GM20431 (cell line): ENCODE measurements at regions not wholly inside any gene's neighbourhood (a gene's known extent, or its start where the extent isn't known, plus 50 kb on each side); places are given as distances from the start of the nearest gene placed in this dataset.
"Not testable (repeated sequence)": the region's sequence is repeated elsewhere in the genome, so short reads cannot be mapped to it uniquely, and the experiment has no call there.

Experiments used
- in situ Hi-C: fragments of 300-500 bp; cut with MseI, MboI; formaldehyde crosslinking; loops from one replicate; pipeline ENCODE4 v1.15.0; 2020; ENCODE audit warnings: low sequenced_read_pairs; ENCODE audit not compliant: unreplicated experiment

DNA sequence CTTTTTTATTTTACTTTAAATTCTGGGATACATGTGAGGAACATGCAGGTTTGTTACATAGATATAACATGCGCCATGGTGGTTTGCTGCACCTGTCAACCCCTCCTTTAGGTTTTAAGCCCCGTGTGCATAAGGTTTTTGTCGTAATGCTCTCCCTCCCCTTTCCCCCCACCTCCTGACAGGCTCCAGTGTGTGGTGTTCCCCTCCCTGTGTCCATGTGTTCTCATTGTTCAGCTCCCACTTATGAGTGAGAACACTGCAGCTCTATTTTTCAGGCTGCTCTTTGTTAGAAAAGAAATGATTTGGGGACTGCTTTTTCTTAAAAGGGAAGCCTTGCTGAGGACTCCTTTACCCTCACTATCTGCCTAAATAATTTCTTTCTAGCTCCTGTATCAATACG is 430.2 kb upstream of the TMEM132C start:
- in situ Hi-C loops, result not testable (repeated sequence)

DNA sequence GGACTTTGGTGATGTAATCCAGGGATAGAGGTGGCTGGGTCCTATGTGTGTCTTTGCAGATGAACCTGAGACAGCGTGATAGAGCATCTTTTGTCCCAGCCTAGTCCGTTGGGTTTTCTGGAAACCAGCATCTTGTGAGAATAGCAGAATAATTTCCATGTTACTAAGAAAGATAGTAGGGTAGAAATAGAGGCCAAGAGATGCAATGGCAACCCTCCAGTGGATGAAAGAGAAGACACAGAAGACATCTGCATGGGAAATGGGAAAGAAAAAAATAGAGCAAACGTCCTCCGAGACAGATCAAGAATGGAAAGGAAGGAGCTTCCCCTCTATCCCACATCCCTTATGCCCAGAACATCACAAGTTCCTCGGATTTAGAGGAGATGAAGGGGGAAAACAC is 409.3 kb upstream of the TMEM132C start:
- in situ Hi-C loops, result no loop called here

DNA sequence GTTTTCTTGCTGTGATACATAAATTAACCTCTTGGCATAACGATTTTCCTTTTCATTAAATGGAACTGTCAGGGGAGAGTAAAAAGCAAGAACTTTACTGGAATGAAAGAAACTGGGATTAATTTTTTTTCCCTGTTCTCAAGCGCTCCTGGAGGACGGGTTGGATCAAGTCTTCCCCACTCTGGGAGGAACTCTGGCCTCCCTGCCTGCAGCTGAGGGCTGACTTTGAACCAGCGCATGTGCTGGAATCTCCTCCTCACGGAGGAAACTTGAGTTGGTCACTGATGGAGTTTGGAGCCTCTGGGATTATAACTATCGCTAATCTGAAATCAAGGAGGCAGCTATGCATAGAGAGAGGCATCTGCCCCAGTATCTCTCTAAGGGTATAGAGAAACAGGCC is 406.4 kb upstream of the TMEM132C start:
- in situ Hi-C loops, result no loop called here

DNA sequence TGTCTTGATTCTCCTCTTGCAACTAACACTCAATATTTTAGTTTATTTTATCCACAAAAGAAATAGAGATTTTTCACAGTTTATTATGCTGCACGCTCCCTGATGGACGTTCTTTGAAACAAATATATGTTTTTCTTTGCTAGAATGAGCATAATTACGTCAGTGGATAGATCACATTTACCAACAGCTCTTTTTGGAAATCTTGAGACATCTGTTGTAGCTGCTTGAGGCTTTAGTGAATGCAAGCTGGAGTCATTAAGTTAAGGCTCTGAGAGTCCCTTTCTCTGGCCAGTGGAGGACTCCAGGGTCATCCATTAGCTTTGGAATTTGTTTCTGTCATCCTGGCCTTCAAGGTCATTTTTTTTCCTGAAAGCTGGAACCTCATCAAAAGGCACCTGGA is 405.6 kb upstream of the TMEM132C start:
- in situ Hi-C loops, result no loop called here

DNA sequence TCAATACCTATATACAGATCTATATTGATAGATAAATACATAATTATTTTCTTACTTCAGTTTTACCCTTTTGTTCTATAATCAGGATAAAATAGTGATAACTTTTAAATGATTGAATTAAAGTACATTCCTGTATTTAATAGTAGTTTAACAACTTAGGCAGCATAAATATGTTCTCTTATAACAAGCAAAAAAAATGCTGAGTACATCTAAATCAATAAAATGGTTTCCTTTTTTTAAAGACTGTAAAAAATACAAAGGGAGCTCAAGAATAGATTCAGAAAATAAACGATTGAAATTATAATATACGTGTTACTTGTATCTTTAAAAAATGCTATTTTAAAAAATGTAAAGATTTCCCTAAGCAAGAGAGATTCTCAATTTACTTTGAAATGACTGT is 393.7 kb upstream of the TMEM132C start:
- in situ Hi-C loops, result no loop called here

DNA sequence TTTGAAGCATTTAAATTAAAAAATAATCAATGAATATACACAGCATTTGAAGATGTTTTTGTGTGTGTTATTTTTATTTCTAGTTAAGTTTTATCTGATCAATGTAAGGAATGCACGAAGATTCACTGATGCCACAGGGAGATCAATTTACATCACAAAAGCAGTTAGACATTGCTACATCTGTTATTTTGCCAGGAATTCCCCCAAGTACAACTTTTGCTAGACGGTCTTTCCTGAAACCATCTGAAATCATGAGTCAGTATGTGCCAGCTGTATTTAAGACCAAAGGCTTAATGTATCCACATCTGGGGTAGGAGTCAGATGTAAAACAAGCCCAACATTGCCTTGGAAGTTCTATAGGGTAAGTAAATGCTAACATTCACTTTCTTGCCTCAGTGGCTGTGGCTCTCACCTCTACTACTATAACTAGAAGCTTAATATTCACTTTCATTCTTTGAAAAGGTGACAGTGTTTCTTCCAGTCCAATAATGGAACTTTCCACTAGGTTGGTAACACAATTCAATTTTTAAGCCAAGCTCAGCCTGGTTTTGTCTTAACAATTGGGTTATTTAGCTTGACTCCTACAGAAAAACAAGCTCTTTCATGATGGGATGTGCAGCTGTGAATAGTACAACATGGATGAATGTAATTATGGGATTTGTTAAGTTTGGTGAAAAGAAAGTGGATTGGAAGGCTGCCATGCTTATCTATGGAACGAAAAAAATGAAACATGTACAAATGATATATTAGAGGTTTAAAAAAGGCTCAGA is 385.4 kb upstream of the TMEM132C start:
- in situ Hi-C loops, result no loop called here

DNA sequence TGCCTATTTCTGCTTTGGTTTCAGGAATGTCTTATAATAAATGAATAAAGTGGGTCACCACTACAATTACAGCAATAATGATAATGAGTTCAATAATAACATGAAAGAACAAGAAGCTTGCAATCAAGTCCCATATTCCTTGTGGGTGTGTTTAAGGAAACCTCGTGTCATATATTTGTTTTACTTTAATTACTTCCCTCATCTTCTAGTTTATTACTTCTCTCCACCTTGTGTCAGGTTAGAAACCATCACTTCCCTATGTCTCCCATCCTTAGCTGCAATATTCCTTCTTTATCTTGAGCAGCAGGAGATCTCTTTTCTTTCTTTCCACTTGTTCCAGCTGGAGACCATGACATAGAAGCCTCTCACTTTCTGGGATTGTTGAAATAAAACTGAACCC is 384.0 kb upstream of the TMEM132C start:
- in situ Hi-C loops, result no loop called here

DNA sequence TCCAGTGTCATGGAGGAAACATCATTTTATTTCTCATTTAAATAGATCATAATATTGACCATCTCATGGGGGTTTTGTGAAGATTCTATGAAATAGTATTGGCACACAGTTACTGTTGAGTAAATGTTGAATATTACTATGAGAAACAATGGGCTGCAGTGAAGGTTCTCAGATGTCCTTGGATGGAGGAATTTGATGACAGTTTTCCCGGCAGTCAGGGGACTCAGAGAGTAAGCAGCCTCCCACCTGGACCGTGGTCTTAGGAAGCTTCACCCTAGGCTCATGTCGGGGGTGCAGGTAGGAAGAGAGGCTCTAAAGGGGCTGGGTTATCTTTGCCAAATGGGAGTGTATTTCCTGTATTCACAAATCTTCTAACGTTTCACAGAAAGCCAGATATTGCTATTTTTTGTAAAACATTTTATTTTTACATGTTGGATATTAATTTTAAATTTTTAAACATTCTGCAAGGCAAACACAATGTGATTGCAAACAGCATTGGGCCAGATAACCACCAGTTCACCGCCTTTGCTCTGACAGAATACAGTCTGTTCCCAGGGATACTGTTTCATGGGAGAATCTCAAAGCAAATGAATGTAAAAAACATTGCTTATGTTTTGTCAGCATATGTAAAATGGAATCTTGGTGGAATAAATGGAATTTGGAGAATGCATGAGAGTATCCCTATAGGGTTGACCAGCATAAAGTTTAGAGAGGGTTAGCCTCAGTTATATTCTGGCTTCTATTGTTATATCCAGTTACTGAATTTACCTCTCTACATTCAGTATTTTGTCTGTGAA is 380.8 kb upstream of the TMEM132C start:
- in situ Hi-C loops, result no loop called here

DNA sequence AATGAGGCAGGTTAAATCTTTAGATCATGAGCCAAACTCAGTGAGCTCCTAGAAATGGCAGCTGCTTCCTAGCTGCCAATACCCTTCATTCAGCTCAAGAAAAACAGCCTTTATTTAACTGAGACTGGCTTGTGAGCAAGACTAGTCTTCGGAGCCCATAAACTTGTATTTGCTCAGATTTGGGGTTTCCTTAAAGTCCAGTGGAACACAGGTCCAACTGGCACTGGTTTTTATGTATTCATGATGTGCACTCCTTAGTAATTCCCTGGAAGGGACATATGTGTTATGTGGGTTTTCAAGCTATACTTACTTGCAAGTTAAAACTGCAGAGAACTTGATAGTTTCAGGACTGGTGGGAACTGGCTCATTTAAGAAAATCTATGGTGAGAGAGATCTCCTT is 380.1 kb upstream of the TMEM132C start:
- in situ Hi-C loops, result no loop called here

DNA sequence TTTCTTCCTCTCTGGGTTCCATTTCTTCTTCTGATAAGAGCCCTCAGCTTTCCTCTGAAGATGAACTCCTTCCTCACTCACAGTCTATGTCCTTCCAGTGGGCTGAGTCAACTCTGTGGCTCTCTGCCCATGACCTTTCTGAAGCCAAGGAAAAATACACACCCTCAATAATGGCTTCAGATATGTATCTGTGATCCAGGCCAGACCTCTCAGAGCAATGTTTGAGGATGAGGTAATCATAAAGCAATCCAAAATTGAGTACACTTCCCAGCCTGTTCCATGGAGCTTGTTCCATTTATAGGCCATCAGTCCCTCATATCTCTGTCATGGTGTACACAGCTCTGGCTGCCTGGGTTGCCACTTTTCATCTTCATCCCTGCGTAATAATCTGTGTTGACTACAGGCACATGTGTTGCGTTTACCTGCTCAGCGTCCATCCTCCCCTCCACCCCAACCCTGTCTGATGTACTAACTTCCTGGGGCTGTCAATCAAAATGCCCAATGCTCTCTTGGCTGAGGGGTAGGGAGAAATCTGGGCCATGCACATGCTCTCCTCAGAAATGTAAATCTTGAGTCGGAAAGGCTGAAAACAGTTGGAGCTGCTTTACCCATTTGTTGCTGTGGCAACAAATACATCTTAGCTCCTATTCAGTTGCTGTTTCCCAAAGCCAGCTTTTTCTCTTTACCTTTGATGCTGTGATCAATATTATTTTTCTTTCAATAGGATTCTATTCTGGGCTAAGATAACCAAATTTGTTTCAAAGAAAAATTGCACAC is 377.8 kb upstream of the TMEM132C start:
- in situ Hi-C loops, result no loop called here

DNA sequence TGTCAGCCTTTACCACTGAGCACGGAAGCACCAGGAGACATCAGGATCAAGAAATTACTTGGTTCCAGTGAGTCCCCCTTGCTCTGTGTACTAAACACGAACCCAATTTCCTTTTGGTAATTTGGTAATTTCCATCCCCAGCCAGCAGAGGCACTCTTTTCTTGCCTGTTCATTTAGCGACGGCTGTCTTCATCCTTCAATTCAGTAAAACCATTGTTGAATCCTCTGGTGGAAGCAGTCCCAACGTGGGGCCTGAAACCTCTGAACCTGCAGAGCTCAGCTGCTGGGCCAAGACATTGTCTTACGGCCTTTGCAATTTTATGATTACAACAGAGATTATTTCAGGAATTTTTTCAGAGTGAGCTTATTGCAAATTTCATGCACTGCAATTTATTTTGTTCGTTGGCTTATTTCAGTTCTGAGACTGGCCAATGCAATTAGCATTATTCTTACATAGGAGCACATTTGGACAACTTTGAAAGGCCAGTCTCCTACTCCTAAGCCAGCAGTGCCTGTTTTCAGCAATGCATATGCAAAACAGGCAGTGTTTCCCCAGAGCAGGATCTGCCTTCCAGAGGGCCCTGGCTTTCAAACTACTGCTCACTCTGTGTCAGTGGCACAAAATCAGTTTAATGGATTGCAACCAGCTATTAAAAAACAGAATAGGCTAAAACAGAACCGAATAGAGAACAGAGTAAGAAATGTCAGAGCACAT is 372.9 kb upstream of the TMEM132C start:
- in situ Hi-C loops, result no loop called here

DNA sequence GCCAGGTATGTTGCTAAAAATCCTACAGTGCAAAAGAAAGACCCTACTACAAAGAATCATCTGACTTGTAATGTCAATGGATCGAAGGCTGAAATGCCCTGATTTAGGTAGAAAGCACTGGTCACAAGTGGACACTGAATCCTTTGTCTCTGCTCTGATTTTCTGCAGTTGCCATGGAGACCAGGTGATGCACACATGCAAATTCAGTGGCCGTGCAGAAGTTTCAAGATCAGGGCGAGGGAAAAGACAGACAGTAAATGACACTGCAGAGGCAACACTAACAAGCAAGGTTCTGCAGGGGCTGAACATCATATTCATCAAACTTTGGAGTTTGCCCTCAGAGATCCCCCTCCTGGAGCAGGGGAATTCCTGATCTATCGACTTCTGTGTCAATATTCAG is 370.3 kb upstream of the TMEM132C start:
- in situ Hi-C loops, result no loop called here

DNA sequence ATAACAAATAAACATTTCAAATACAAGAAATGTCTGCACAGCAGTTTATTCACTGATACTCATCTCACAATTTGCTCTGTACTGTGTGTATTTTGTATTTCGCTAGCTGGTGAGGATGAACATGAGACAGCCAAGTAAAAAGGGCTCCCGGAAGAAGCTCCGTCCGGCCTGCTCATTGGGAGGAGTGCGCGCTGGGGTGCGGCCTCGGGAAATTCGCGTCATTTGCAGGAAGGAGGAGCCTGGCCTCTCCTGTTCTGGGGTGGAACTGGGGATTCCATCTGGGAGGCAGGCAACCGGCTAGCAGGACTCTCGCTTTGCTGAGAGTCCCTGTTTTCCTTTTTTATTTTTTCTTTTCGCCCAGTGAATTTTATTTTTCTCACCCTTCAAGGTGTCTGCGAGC is 368.4 kb upstream of the TMEM132C start:
- in situ Hi-C loops, result no loop called here

DNA sequence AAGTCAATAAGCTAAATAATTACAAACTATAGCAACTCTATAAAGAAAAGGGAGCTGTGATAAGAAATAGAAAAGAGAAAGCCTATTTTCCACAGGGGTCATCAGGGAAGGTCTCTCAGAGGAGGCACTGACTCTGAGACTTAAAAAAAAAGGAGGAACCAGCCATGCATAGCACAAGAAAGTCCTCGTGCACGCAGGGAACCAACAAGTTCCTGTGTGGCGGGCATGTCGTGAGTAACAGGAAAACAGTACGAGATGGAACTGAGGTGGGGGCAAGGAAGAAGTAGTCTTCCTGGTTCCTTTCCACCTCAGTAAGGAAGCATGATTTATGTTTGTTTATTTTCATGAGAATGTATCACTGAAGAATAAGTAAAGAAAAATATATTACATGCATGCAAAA is 367.0 kb upstream of the TMEM132C start:
- in situ Hi-C loops, result no loop called here

DNA sequence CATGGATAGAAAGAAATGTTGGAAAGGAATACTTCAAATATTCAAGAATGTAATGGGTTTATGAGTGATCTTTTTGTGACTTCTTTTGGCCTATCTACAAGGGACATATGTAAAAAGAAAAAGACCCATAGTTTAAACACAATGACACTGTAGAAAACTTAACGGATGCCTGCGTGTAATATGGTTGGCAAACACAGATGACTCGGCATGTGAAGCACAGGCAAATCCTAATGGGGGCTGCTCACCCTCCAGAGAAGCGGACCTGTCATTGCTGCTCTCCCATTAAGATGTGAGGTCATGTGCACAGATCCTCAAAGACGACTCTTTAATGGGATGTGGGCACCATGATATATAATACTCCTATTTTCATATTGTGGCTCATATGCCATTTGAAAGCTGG is 366.6 kb upstream of the TMEM132C start:
- in situ Hi-C loops, result no loop called here

DNA sequence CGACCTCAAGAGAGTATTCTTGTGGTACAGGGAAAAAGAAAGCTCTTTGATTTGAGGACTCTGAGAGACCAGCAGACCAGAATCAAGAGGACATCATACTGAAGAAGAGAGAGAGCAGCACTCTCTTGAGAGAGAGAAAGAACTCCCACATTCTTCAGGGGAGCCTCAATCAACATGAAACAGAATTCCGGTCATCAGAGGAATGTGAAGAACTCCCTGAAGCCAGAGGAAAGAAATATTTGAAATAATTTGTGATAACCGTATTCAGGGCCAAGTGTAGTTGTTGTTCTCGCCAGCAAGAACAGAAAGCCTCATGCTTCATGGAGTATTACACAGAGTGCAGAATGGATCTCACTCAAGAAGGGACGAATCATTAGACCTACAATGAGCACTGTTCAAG is 363.8 kb upstream of the TMEM132C start:
- in situ Hi-C loops, result no loop called here

DNA sequence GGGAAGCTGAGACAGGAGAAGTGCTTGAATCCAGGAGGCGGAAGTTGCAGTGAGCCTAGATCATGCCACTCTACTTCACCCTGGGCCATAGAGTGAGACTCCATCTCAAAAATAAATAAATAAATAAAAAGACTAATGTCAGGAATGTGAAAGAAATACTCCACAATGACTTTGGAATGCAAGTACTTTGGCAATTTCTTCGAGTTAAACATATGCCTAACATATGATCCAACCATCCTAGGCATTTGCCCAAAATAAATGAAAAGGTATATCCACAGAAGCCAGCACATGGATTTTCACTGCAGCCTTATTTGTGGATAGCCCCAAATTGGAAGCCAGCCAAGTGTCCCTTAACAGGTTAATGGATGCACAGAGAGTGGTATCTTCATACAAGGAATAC is 357.9 kb upstream of the TMEM132C start:
- in situ Hi-C loops, result no loop called here

DNA sequence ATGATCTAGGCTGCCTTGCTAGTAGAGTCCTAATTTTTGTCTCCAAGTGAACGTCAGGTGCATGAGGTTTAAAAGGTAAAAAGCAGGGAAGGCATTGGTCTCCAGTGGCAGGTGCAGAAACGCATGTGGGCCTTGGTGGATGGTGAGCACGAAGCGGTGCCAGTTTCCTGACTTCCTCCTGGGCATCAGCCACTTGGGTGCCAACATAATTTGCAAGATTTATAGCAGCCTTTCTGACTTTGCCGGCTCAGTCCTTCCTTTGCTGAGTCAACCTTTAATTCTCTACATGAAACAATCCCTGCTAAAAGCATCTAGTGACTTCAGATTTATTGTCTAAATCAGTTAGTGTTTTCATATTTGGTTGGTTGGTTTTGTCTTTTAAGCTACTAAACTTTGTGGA is 355.7 kb upstream of the TMEM132C start:
- in situ Hi-C loops, result no loop called here

DNA sequence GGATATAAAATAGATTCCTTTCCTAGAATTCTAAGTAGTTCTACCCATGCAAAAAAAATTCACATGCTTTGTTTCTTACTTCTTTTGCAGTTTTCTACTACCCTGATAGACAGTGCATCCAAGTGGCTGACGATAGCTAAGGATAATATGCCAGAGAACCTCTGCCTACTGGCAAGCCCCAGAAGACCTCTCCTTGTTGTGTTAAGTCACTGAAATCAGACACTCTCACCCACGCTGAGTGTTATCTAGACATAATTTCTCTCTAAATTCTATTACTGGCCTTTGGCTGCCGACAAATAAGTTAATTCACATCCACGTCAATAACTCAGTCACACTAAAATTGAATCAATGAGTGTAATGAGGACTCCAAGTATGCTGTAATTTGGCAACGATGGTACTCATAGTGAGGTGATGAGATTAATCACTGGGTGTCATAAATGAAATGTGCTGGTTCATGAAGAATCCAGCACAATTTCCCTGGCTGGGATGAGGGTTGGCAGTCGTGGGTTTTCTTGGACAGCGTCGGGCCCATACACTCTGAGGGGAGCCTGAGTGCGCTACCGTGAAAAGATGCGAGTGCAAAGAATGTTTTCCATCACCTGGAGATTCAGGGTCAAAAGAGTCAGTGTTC is 354.8 kb upstream of the TMEM132C start:
- in situ Hi-C loops, result no loop called here

DNA sequence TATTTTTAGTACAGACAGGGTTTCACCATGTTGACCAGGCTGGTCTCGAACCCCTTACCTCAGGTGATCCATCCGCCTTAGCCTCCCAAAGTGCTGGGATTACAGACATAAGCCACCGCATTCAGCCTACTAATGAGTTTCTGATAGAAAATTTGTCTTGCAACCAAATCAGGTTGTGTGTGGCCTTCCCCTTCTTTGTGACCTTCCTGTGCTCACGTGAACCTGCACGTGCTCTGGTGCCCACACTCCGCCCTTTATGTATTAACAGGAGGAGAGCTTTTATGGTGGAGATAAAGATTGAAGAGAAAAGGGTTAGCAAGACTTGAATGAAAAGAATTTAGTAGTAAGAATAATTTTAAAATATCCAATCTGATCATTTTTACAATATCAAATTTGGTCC is 343.5 kb upstream of the TMEM132C start:
- in situ Hi-C loops, result no loop called here
